HepG2 (cell line): ENCODE measurements at regions not wholly inside any gene's neighbourhood (a gene's known extent, or its start where the extent isn't known, plus 50 kb on each side); places are given as distances from the start of the nearest gene placed in this dataset.

Experiments used
- CTCF ChIP-seq: sonication (generic); formaldehyde crosslinking; IDR thresholded peaks from 2 replicates; pipeline ENCODE4 v1.5.0; 2020; ENCODE audit warnings: mild to moderate bottlenecking, missing genetic modification reagents, moderate library complexity
- EZH2 ChIP-seq: conservative IDR thresholded peaks from 2 replicates; pipeline ENCODE4 v1.6.1; 2012; ENCODE audit warnings: mild to moderate bottlenecking, low read depth, low read length, moderate library complexity
- FOXM1 ChIP-seq: sonication (generic); formaldehyde crosslinking; IDR thresholded peaks from 2 replicates; pipeline ENCODE4 v1.5.0; 2020; ENCODE audit warnings: missing genetic modification reagents
- FOXP1 ChIP-seq, 2 experiments: fragments of 450-650 bp in 1 of 2; IDR thresholded peaks; 2 replicates each; pipeline ENCODE4 v1.6.1; 2017 to 2018; ENCODE audit warnings: antibody characterized with exemption in 1 of 2
- HMG20B ChIP-seq: conservative IDR thresholded peaks from 2 replicates; pipeline ENCODE4 v1.6.1; 2016; ENCODE audit warnings: missing genetic modification reagents, missing compliant biosample characterization
- MAZ ChIP-seq, 2 experiments: sonication (generic) in 1 of 2; formaldehyde crosslinking in 1 of 2; IDR thresholded peaks; 2 replicates each; pipeline versions ENCODE4 v1.5.0 to v1.6.1; 2012 to 2020; ENCODE audit warnings: low read depth in 2 of 2, mild to moderate bottlenecking in 2 of 2, borderline replicate concordance in 1 of 2, improper control_type of control experiment in 1 of 2, low read length in 1 of 2, missing genetic modification reagents in 1 of 2, moderate library complexity in 1 of 2
- PHF8 ChIP-seq: sonication (generic); formaldehyde crosslinking; IDR thresholded peaks from 2 replicates; pipeline ENCODE4 v1.5.0; 2020; ENCODE audit warnings: missing genetic modification reagents
- POLR2A ChIP-seq, 2 experiments: IDR thresholded peaks; 2 replicates each; pipeline ENCODE4 v1.6.1; 2011; ENCODE audit warnings: low read depth in 2 of 2, low read length in 2 of 2, mild to moderate bottlenecking in 1 of 2, moderate library complexity in 1 of 2; ENCODE audit not compliant: insufficient read depth in 1 of 2
- USF2 ChIP-seq, 2 experiments: sonication (generic) in 1 of 2; formaldehyde crosslinking in 1 of 2; IDR thresholded peaks; 2 replicates each; pipeline versions ENCODE4 v1.5.1 to v1.6.1; 2011 to 2020; ENCODE audit warnings: borderline replicate concordance in 1 of 2, low read depth in 1 of 2, low read length in 1 of 2, mild to moderate bottlenecking in 1 of 2, missing genetic modification reagents in 1 of 2, moderate library complexity in 1 of 2
- ZSCAN29 ChIP-seq: sonication (generic); formaldehyde crosslinking; conservative IDR thresholded peaks from 2 replicates; pipeline ENCODE4 v1.4.0; 2020; ENCODE audit warnings: mild to moderate bottlenecking, missing genetic modification reagents

DNA sequence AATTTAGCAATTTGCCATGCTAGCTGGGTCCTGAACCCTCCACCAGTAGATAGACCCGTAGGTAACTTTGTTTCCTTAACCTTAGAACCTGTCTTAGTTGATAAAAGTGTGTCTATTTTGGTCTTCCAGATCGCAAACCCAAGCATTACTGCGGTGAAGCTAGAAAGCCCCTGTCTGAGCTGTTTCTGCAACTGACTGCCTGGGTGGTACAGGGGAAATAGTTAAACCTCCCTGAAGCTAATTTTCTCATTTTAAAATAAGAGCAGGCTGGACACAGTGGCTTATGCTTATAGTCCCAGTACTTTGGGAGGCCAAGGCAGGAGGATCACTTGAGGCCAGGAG is 67.9 kb upstream of the EPCAM start:
- no peak for TF ChIP-seq ZSCAN29 (CRISPR knock-in tag)
- no peak for TF ChIP-seq FOXP1 (IDR thresholded peaks at IDR 0.05)
- TF ChIP-seq FOXP1 (CRISPR knock-in tag; IDR thresholded peaks at IDR 0.05), result no peak
- no peak for TF ChIP-seq CTCF (CRISPR knock-in tag)
- TF ChIP-seq PHF8, result no peak
- no peak for TF ChIP-seq POLR2A (IDR thresholded peaks at IDR 0.05; ENCODE audit: insufficient read depth in 1 of 2, low read depth in 2 of 2, low read length in 2 of 2)
- TF ChIP-seq USF2 (IDR thresholded peaks at IDR 0.05; ENCODE audit: low read depth, low read length), result no peak
- TF ChIP-seq USF2 (CRISPR knock-in tag; IDR thresholded peaks at IDR 0.05; ENCODE audit: borderline replicate concordance), result no peak
- TF ChIP-seq EZH2, result no peak
- TF ChIP-seq HMG20B, result no peak
- no peak for TF ChIP-seq MAZ (IDR thresholded peaks at IDR 0.05; ENCODE audit: borderline replicate concordance, low read depth, low read length)
- no peak for TF ChIP-seq MAZ (CRISPR knock-in tag; IDR thresholded peaks at IDR 0.05; ENCODE audit: low read depth)
- no peak for TF ChIP-seq FOXM1 (CRISPR knock-in tag)
